ENCODE measurements at regions not wholly inside any gene's neighbourhood (a gene's known extent, or its start where the extent isn't known, plus 50 kb on each side); places are given as distances from the start of the nearest gene placed in this dataset.

DNA sequence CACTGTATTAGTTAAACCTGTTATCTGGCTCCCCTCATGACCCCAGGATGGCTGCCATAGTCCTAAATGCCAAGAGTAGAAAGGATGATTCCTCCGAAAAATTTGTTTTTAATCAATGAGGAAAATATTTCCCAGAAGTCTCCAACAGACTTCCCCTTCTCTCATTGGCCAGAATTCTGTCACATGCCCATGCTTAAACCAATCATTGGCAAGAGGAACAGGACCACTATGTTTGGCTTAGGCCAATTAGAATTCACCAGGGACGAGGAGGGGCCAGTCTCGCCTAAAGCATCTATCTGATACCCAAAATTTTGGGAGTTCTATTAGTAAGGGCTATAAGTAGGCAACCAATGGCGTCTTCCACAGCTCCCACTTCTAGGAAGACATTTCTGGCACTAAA, 71.2 kb upstream of the IL6 start:
- DNase-seq, result no peak

DNA sequence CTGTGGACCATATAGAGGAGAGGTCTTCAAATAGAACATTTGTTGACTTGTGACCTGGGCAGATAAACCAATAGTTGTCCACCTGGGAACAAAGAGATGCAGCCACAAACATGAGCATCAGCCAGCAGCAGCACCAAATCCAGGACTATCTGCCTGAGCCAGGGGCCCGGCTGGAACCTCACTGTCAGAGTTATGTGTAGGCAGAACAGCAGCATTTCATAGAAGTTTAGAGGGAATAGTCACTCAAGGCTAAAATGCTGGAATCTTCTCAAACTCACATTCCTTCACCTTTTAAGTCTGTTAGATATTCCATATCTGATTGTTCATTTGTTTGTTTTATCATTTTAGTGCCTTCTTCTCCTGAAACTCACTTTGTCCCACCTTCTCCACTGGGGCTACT, 72.2 kb upstream of the IL6 start:
- DNase-seq, result no peak

DNA sequence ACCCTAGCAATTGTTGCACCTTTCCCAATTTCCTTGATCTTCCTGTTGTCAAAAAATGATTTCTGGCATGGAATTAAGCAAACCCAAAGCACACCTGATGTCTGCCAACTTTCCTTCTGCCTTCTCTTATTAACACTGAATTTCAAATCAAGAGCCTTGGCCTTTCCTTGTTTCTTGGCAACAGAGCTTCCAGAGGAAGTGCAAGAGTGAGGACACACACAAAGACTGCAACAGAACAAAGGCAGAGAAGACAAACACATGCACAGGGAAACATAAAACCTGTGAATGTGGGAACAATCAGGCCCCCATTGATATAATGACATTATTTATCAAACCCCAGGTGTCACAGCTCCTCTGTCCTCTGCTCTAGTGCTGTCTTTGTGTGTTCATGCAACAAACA, 73.0 kb upstream of the IL6 start:
- DNase-seq, result no peak

DNA sequence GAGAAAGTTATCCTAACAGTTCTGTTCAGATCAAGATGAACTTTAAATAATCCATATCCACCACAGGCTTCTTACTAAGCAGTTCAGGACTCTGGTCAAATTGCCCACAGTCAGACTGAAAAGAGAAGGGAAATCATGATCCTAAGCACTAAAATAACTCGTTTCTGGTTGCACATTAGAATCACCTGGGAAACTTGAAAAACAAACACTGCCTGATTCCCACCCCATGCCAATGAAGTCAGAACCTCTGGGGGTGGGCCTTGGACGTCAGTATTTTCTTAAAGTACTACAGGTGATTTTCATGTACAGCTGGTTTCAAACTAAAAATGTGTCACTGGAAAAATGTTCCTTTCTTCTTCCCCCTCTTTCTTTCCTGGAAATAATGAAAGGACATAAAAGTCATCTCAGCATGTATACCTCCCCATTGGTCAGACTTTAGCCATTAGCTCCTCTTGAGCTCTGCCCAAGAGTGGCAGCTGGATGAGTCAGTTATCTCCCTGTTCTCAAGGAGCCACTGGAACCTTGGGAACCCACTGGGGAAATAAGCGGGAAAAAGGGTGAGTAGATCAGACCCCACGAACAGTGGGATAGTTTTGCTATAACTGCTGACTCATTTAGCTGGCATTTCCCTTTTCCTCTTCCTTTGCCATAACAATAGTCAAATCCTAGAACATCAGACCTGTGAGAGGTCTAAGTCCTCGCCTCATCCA, 75.3 kb upstream of the IL6 start:
- no peak for DNase-seq

DNA sequence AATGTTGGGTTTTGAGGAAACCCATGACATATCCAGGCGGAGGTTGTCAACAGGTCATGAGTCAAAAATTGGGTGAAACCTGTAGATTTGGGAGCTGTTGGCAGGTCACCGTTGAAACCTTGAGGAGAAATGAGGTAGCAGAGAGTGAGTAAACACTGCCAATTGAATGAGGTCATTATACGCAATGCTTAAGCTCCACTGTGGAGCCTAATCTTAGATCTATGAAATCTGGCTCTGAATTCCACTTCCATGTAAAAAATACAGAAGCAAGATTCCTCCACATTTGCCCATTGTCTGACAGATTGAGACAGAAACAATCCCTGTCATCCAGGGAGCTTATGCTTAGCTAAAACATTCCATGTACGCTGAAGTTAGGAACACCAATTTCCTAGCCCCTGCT, 76.0 kb upstream of the IL6 start:
- DNase-seq, result no peak

DNA sequence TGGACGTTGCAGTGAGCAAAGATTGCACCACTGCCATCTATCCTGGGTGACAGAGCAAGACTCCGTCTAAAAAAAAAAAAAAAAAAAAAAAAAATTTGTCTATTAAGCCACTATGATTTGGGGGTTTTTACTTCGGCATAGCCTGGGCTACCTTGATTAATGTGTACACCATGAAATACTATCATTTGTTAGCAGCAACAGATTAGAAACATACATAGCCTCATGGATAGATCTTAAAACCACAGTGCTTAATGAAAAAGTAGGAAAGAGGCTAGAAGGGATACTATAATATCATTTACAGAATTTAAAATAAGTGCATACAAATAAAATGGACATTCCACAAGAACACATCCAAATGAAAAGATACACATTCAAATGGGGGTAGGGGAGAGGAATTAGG, 77.3 kb upstream of the IL6 start:
- no peak for DNase-seq

DNA sequence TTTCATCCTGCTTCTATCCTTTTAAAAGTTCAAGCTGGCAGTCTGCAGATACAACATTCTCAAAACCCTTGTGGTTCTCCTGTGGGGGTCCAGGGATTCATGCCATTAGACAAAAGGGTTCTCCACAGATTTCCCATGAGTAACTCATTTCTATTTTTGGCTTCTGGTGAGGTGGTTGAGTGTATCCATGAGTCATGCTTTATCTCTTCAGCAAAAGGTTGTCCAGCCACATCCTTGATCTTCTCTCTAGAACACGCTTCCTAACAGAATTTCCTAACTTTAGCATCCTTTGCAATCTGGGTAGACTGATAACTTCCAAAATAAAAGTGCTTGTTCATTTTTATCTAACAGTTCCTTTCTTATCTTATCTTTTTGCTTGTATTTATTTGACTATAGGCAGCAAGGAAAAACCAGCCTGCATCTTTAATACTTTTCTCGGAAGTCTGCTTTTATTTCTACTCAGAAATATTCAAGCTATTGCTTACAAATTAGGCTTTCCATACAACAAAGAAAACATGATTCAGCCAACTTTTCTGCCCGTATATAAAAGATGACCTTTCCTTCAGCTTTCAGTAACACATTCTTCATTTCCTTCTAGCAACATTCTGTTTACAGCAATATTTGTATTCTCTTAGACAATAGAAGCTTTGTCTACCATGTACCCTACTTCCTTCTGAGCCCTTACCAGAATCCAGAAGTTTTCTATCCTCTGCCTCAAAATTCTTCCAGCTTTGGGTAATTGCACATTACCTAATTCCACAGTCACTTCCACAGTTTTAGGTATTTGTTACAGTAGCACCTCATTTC, 79.3 kb upstream of the IL6 start:
- no peak for DNase-seq

DNA sequence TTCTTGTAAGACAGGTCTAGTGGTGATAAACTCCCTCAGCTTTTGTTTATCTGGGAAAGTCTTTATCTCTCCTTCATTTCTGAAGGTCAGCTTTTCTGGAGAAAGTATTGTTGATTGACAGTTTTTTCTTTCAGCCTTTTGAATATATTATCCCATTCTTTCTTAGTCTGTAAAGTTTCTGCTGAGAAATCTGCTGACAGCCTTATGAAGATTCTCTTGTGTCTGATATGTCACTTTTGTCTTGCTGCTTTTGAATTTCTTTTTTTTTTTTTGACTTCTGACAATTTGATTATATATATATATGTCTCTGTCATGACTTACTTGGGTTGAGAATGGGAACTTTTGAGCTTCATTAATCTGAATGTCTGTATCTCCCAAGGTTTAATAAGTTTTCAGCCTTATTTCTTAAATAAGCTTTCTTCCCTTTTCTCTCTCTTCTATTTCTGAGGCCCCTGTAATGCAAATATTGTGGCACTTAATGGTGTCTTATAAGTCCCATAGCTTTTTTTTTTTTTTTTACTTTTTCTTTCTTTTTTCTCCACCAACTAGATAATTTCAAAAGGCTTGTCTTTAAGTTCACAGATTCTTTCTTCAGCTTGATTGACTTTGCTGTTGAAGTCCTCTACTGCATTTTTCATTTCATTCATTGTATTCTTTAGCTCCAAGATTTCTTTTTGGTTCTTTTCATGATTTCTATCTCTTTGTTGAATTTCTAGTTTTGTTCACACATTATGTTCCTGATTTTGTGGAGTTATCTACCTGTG, 81.4 kb upstream of the IL6 start:
- DNase-seq, result no peak

DNA sequence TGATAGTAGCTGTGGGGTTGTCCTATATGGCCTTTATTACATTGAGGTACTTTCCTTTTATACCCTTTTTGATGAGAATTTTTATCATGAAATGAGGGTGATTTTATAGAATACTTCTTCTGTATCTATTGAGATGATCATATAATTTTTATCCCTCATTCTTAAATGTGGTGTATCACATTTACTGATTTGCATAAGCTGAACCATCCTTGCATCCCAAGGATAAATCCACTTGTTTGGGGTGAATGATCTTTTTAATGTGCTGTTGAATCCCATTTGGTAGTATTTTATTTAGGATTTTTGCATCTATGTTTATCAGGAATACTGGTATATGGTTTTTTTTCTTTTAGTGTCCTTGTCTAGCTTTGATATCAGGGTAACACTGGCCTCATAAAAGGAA, 84.5 kb upstream of the IL6 start:
- DNase-seq, result no peak

DNA sequence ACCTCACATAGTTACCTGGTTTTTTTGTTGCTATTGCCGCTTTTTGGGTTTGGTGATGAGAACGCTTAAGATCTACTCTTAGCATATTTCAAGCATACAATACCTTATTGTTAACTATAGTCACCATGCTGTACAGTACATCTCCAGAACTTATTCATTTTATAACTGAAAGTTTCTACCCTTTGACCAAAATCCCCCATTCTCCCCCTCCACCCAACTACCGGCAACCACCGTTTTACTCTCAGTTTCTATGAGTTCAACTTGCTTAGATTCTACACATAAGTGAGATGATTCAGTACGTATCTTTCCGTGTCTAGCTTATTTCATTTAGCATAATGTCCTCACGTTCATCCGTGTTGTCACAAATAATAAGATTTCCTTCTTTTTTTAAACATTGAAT, 86.7 kb upstream of the IL6 start:
- no peak for DNase-seq

DNA sequence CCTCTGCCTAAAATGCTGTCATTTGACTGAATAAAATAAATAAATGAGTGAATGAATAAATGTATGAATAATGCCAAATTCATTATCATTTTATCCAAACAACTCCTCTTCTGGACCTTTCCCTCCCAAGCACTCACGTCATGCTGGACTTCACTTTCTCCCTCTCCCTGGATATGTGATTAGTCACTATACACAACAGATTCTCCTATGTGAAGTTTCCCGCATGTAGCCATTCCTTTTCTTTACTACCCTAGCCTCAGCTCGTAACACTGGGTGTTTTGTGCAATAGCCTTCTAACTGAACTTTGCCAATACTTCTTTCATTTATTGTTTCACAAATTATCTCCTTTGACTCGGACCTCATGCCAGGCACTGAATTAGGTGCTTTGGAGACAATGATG, 87.6 kb upstream of the IL6 start:
- DNase-seq, result no peak

DNA sequence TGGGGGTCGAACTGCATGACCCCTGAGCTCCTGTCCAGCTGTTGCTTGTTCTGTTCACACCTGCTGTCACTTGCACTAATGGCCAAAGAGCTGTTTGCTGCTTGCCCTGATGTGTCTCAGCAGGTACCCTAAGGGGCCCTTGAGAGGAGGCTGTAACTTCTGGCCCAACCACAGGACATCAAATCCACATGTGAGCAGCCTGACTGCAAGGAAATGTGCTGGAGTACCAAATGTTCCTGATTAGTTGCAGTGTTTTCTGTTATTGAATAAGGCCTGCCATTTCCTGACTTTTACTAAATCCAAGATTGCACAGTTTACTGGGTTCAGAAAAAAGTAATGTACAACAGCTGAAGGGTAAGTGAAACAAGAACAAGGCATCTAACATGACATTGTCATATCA, 91.7 kb upstream of the IL6 start:
- DNase-seq, result no peak

DNA sequence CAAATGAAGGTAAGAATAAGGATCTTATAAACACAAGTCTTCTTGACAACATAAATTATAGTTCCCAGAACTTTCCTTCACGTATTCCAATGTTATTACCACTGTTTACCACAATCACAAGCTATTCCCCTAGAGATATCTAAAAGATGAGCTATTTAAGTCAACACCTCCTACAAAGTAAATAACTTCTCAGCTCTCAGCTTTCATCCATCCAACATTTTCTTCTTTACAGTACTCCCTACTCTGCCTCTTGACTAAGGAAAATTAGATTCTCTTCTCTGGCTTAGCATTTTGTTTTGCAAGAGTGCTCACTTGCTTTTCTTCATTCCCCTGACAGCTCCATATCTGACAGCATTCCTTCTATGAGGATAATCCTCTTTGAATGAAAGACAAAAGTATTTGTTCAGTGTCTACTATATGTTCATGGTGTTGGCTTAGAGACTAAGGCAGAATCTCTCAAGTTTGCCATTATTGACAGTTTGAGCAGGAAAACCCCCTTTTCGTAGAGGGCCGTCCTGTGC, 93.0 kb upstream of the IL6 start:
- DNase-seq, result no peak

DNA sequence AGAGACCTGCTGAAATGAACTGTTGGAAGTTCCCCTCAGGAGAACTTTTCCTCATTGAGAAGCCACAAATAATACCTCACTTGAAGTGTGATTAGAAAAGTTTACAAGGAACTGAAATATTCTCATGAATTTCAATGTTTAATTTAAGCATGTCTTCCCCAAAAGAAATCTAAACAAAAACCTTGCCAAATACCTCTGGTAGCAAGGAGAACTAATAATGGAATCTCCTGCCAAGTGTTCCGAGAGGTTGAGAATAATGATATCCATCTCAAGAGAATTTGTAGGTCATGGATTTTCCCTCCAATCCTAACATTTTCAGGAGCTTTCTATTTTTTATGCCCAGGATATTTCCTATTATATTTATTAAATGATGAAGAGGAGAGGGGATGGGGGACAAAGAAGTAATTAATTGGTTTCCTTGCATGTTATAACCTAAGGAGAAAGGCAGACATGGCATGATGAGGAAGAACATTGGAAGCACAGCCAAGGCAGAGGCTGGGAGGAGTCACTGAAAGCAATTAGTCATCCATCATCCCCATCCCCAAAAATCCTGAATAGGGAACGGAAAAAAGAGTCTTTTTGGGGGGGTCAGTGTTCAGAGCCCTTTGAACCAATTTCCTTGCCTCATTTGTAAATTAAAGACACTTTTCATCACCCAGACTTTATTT, 93.6 kb upstream of the IL6 start:
- no peak for DNase-seq

DNA sequence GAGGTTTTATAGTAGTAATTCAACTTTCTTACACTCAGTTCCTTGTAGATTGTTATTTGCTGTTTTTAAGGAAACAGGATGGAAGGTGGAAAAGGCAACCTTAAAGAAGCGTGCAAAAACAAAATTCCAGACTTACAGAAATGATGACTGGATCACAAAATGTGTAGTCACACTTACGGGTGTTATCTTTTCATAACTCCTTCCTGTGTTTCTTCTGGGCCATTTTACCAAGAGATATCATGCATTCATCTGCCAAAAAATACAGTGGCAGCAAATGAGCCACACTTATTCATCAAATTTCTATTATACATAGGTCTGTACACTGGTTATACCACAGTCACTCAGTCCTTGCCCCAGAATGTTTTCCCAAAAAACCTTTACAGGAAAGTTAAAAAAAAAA, 94.3 kb upstream of the IL6 start:
- DNase-seq, result no peak

DNA sequence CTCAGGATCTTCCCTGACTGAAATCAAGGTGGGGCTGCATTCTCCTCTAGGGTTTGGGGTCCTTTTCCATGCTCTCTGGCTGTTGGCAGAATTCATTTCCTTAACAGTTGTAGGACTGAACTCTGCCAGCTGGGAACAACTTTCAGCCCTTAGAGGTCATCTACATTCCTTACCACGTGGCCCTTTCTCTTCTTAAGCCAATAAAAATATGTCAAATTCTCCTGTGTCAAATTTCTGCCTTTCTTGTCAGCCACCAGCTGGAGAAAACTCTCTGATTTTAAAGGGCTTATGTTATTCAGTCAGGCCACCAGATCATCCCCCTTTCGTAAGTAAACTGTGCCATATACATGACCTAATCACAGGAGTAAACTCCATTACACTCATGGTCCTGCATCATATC, 95.3 kb upstream of the IL6 start:
- no peak for DNase-seq

DNA sequence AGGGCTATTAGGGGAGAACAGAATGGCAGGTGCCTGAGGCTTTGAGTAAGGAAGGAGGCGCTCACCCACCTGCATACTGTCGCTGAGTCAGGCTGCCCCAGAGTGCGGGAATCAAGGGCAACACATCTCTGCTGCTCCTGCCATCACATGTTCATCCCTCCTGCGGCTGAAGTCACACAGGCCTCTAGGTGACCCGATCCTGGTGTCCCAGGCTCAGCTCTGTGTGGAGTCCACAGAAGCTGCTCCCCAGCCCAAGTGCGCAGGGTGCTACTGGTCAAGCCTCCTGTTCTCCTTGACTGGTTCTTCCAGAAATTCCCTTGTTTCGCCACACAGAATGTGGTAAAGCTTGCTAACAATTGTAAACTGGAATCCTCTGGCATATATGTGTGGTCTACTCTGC, 96.9 kb upstream of the IL6 start:
- DNase-seq, result no peak

DNA sequence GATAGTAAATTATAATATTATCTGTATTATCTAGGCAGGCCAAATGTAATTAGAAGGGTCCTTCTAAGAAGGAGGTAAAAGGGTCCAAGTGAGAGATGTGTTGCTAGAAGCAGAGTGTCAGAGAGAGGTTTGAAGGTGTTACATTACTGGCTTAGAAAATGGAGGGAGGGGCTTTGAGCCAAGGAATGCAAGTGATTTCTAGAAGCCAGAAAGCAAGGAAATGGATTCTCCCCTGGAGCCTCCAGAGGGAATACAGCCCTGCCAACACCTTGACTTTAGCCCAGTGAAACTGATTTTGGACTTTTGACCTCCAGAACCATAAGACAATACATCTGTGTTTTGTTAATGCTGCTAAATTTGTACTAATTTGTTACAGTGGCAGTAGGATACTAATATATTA, 97.9 kb upstream of the IL6 start:
- no peak for DNase-seq

DNA sequence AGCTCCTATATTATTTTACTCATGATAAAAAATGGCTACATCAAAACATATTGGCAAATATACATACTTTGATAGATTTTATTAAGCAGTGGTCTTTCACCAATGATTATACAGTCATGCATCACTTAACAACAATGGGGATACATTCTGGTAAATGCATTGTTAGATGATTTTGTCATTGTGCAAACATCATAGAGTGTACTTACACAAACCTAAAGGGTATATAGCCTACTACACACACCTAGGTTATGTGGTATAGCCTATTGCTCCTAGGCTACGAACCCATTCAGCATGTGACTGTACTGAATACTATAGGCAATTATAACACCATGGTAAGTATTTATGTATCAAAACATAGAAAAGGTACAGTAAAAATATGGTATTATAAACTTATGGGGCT, 98.9 kb upstream of the IL6 start:
- DNase-seq, result no peak

DNA sequence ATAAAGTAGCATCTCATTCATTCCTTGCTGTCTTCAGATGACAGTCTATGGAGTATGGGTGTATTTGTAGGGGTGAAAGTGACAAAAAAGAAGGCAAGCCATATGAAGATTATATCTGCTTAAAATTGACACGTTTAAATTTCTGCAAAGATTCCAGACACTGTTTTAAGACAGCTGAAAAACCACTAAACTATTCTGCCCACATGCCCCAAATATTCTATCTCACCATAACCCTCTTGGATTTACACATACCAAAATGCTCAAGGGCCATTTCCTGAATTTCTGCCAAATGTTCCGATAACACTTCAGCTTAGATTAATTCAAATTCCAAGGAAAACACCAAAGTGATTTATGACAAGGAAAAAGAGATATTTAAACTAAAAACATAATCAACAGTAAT, 99.9 kb upstream of the IL6 start:
- no peak for DNase-seq

DNA sequence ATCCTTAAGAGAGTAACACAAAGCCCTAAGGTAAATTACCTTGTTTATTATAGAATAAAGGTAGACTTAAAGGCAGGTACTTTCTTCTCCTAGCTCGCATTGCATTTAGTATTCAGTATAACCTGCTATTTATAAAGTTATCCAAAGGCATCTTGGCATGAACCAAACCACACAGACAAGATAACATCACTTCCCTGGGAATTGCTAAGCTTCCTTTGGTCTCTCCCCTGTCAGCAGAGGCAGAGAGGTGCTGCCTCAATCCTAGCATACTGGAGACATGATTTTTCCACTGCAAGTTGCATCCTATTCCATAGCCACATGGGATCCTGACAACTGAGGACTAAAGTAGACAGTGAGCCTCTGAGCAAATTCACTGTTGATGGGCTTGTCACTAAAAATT, 101.7 kb upstream of the IL6 start:
- DNase-seq, result no peak

DNA sequence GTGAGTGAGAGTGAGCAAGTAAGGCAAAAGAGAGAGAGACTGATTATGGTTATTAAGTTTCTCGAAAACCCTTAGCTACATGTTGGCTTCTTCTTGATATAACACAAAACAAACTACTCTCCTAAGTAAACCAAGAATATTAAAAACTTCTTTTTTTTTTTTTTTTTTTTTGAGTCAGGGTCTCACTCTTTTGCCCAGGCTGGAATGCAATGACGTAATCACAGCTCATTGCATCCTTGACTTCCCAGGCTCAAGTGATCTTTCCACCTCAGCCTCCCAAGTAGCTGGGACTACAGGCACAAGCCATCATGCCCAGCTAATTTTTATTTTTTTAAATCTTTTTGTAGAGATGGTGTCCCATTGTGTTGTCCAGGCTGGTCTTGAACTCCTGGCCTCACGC, 102.2 kb upstream of the IL6 start:
- DNase-seq, result no peak

DNA sequence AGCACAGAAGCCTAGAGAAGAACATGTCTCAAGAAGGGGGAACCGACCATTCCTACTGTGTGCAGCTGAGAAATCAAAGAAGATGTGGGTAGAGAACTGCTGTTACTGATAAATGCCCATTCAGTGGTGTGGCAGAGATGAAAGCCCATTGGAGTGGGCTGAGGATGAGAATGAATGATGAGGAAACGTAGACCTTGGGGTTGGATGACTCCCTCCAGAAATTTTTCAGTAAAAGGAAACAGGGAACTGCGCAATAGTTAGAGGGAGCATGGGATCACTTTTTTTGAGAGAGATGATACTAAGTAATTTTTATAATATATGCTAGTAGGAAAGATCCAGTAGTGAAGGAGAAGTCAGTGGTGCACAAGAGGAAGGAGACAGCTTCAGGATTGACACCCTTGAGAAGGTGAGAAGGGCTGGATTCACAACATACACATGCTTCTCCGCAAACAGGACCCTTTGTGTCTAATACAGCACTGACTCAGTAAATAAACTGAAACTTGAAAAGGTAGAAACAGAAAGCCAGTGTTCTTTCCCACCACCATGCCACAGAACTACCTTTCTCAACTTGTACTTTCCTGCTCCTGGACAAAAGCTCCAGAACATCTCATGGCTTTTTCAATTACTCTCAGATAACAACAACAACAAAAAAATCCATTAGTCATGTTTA, 104.7 kb upstream of the IL6 start:
- DNase-seq, result no peak

Data from activated gamma-delta T cell (primary cell).